HepG2 (cell line): ENCODE measurements at regions not wholly inside any gene's neighbourhood (a gene's known extent, or its start where the extent isn't known, plus 50 kb on each side); places are given as distances from the start of the nearest gene placed in this dataset.

ENCODE experiments used
- ATAC-seq: fragments of 200-7000 bp; cut with Tn5 transposase; 3 replicates; pipeline ENCODE4 v1.9.1; 2020; ENCODE audit warnings: mild to moderate bottlenecking, moderate library complexity
- BruUV-seq: library from RNA; stranded (reverse); fragments of 400-500 nt; replicated peaks from 2 replicates; lab custom pipeline; 2021; lab: Mats Ljungman, UMichigan
- CTCF ChIA-PET: fragments of 300-600 bp; formaldehyde crosslinking; extraction: SDS; loops from one replicate; lab custom pipeline; 2021; ENCODE audit warnings: low total read pairs, inconsistent platforms, low intra/inter-chr PET ratio; lab: Yijun Ruan, JAX
- POLR2A ChIA-PET: fragments of 350-600 bp; sonication (Branson Sonifier 250); formaldehyde crosslinking; loops from one replicate; lab custom pipeline; 2020; ENCODE audit warnings: antibody characterized with exemption, inconsistent platforms; lab: Yijun Ruan, JAX
- DNase-seq: peaks from one replicate; pipeline ENCODE4 v3.0.0-alpha.2; 2015; ENCODE audit warnings: low spot score
- FAIRE-seq: peaks from 3 replicates; lab custom pipeline; 2011; peaks lifted over from hg19 to GRCh38; lab: Jason Lieb, UNC
- H2AFZ ChIP-seq: one replicate; pipeline ENCODE4 v1.6.1; 2011; ENCODE audit warnings: low read length, inconsistent platforms
- H3K27ac ChIP-seq: fragments of 300-600 bp; 3 replicates; pipeline ENCODE4 v1.8.0; 2011; ENCODE audit warnings: mixed run types, mild to moderate bottlenecking, mixed read lengths, low read length, inconsistent platforms; ENCODE audit not compliant: insufficient read depth; ENCODE audit errors: extremely low read length
- H3K27me3 ChIP-seq, 2 experiments: fragments of 200-600 bp in 1 of 2; 2 replicates in 1 of 2; 3 replicates in 1 of 2; pipeline versions ENCODE4 v1.6.0 to v1.8.0; 2011; ENCODE audit warnings: low read length in 2 of 2, mild to moderate bottlenecking in 2 of 2, moderate library complexity in 2 of 2, inconsistent platforms in 1 of 2; ENCODE audit not compliant: insufficient read depth in 2 of 2, control insufficient read depth in 1 of 2
- H3K36me3 ChIP-seq, 2 experiments: fragments of 200-600 bp in 1 of 2; replicated peaks in 1 of 2; 2 replicates in 1 of 2; 3 replicates in 1 of 2; pipeline versions ENCODE4 v1.5.1 to v1.8.0; 2011; ENCODE audit warnings: low read length in 2 of 2, inconsistent platforms in 1 of 2; ENCODE audit not compliant: insufficient read depth in 2 of 2, control insufficient read depth in 1 of 2
- H3K4me1 ChIP-seq: 2 replicates; pipeline ENCODE4 v1.5.1; 2012; ENCODE audit warnings: low read length, inconsistent platforms; ENCODE audit not compliant: insufficient read depth
- H3K4me2 ChIP-seq: 2 replicates; pipeline ENCODE4 v1.6.0; 2011; ENCODE audit warnings: low read depth, low read length, inconsistent platforms
- H3K4me3 ChIP-seq, 3 experiments: fragments of 200-600 bp in 1 of 3; sonication (generic), shearing (Covaris generic) in 1 of 3; replicated peaks in 1 of 3; 2 replicates each; pipeline ENCODE4 v1.5.1; 2011 to 2016; ENCODE audit warnings: low read length in 3 of 3, inconsistent platforms in 2 of 3, low read depth in 2 of 3, mild to moderate bottlenecking in 2 of 3, control low read depth in 1 of 3, mixed read lengths in 1 of 3; ENCODE audit not compliant: insufficient read depth in 1 of 3
- H3K79me2 ChIP-seq: one replicate; pipeline ENCODE4 v1.6.1; 2011; ENCODE audit warnings: low read length, inconsistent platforms; ENCODE audit not compliant: insufficient read depth
- H3K9ac ChIP-seq: 2 replicates; pipeline ENCODE4 v1.6.0; 2011; ENCODE audit warnings: mild to moderate bottlenecking, low read depth, low read length, inconsistent platforms; ENCODE audit not compliant: insufficient read depth
- H3K9me3 ChIP-seq: 2 replicates; pipeline ENCODE4 v1.5.1; 2012; ENCODE audit warnings: mild to moderate bottlenecking, low read length
- H4K20me1 ChIP-seq: 2 replicates; pipeline ENCODE4 v1.6.0; 2011; ENCODE audit warnings: inconsistent platforms, mild to moderate bottlenecking, low read length, moderate library complexity; ENCODE audit not compliant: insufficient read depth
- AGO2 ChIP-seq: fragments of 200-400 bp; formaldehyde crosslinking; optimal IDR thresholded peaks from 2 replicates; pipeline ENCODE3; 2017; ENCODE audit warnings: mild to moderate bottlenecking, low read depth, low read length, moderate library complexity
- ARNT ChIP-seq: fragments of 450-650 bp; IDR thresholded peaks from 2 replicates; pipeline ENCODE4 v1.6.1; 2017
- NFE2 ChIP-seq: sonication (generic); formaldehyde crosslinking; IDR thresholded peaks from 2 replicates; pipeline ENCODE4 v1.4.0; 2020; ENCODE audit warnings: missing genetic modification reagents
- SRSF4 ChIP-seq: fragments of 200-400 bp; formaldehyde crosslinking; IDR thresholded peaks from one replicate; pipeline ENCODE4 v1.6.1; 2018; ENCODE audit warnings: mild to moderate bottlenecking, low read depth, low read length, moderate library complexity; ENCODE audit not compliant: poor library complexity, severe bottlenecking
- ZBTB8A ChIP-seq: sonication (generic); formaldehyde crosslinking; IDR thresholded peaks from 2 replicates; pipeline ENCODE4 v1.4.0; 2020; ENCODE audit warnings: mild to moderate bottlenecking, low read depth, missing genetic modification reagents, borderline replicate concordance
- ZNF17 ChIP-seq: sonication (generic); formaldehyde crosslinking; IDR thresholded peaks from 2 replicates; pipeline ENCODE4 v1.5.0; 2020; ENCODE audit warnings: mild to moderate bottlenecking, missing genetic modification reagents
- ZNF558 ChIP-seq: sonication (generic); formaldehyde crosslinking; IDR thresholded peaks from 2 replicates; pipeline ENCODE4 v1.9.0; 2022; ENCODE audit warnings: mild to moderate bottlenecking, missing genetic modification reagents, borderline replicate concordance
- WGBS: methylation state at CpG from one replicate; pipeline ENCODE4 v1.1.6; 2017; ENCODE audit warnings: low lambda C conversion rate; 5-methylcytosine and 5-hydroxymethylcytosine counted together
- in situ Hi-C: cut with HindIII; loops from 2 replicates; pipeline ENCODE4 v1.10.0; 2017; ENCODE audit warnings: low pct_unique_long_range_greater_than_20kb; ENCODE audit not compliant: extremely low pct_ligation_motif_present
- intact Hi-C: fragments of 100-400 bp; cut with micrococcal nuclease; formaldehyde crosslinking; loops from one replicate; pipeline ENCODE4 v1.10.0; 2022; ENCODE audit not compliant: unreplicated experiment

- TF ChIP-seq AGO2 = no peak
- no peak for TF ChIP-seq SRSF4
- no peak for TF ChIP-seq ZNF558 (CRISPR knock-in tag)
- no peak for TF ChIP-seq NFE2
- TF ChIP-seq, all 625 proteins: peak for 0
Observed at GRCh38 chr10:3976171-3976570, 191.2 kb upstream of the KLF6 start (continued).

GRCh38 chr10:3975016-3975415 is 190.0 kb upstream of the KLF6 start:
- 21% methylated on average over 6 of the region's 9 CpGs for WGBS
- H3K36me3 ChIP-seq = no peaks in the 10 kb centered on the region
- peaks cover 5 to 18% of the 10 kb centered on the region in 2 experiments for H3K27me3 ChIP-seq
- no peaks in the 10 kb centered on the region for H3K9me3 ChIP-seq
- H3K9ac ChIP-seq = no peak overlapping the region
- H3K27ac ChIP-seq = no peak overlapping the region
- ChIA-PET CTCF (no interaction called here), POLR2A (no interaction called here)
- no peak overlapping the region for H3K4me2 ChIP-seq
- no peaks in the 10 kb centered on the region for H4K20me1 ChIP-seq
- no TSS peak for BruUV-seq
- FAIRE-seq = no peak
- DNase-seq = no peak
- TF ChIP-seq ARNT (no peak), ZNF17 (CRISPR knock-in tag) (no peak), ZBTB8A (no peak)
- TF ChIP-seq, all 625 proteins: peak for 0
- H3K4me3 ChIP-seq = no peak overlapping the region
- in situ Hi-C loops = no loop called here
- no peak overlapping the region for H2AFZ ChIP-seq
- H3K79me2 ChIP-seq = no peaks in the 10 kb centered on the region
- no peaks in the 10 kb centered on the region for H3K4me1 ChIP-seq
- intact Hi-C loops = no loop called here
- no peak for ATAC-seq
